Gastroesophageal sphincter (tissue), 4 donors: ENCODE measurements at regions not wholly inside any gene's neighbourhood (a gene's known extent, or its start where the extent isn't known, plus 50 kb on each side); places are given as distances from the start of the nearest gene placed in this dataset.

ENCODE experiments used
- ATAC-seq: fragments of 150-250 bp; one replicate; pipeline ENCODE4 v1.9.1; 2016; ENCODE audit warnings: mild to moderate bottlenecking, moderate library complexity
- H3K27ac ChIP-seq, 4 donors: fragments of 200-600 bp; sonication (generic) in 3 of 4; 1 replicate in 3 of 4; 2 replicates in 1 of 4; pipeline ENCODE4 v1.5.1; 2016 to 2019
- H3K27me3 ChIP-seq: fragments of 200-600 bp; sonication (generic); one replicate; pipeline ENCODE4 v1.5.1; 2019
- H3K36me3 ChIP-seq, 2 donors: fragments of 200-600 bp; sonication (generic); one replicate each; pipeline ENCODE4 v1.5.1; 2019; ENCODE audit warnings: control low read depth in 1 of 2
- H3K4me1 ChIP-seq, 3 donors: fragments of 200-600 bp; sonication (generic); 1 replicate in 2 of 3; 2 replicates in 1 of 3; pipeline ENCODE4 v1.5.1; 2016 to 2019; ENCODE audit warnings: control low read depth in 2 of 3
- H3K4me3 ChIP-seq, 2 donors: fragments of 200-600 bp; sonication (generic); one replicate each; pipeline ENCODE4 v1.5.1; 2019; ENCODE audit warnings: mild to moderate bottlenecking in 1 of 2, moderate library complexity in 1 of 2
- H3K9me3 ChIP-seq, 3 donors: fragments of 200-600 bp; sonication (generic); one replicate each; pipeline ENCODE4 v1.5.1; 2017 to 2019; ENCODE audit warnings: control low read depth in 2 of 3
- CTCF ChIP-seq, 4 experiments: fragments of 200-600 bp in 2 of 4; fragments of 450-650 bp in 2 of 4; sonication (generic) in 1 of 4; IDR thresholded peaks; one replicate each; pipeline ENCODE4 v1.5.1; 2017 to 2019; ENCODE audit warnings: antibody characterized with exemption in 4 of 4, mild to moderate bottlenecking in 2 of 4, moderate library complexity in 2 of 4
- EP300 ChIP-seq: sonication (generic); formaldehyde crosslinking; IDR thresholded peaks from one replicate; pipeline ENCODE4 v1.6.1; 2017; ENCODE audit warnings: antibody characterized with exemption, mild to moderate bottlenecking
- POLR2A ChIP-seq, 2 donors: fragments of 450-650 bp; IDR thresholded peaks; one replicate each; pipeline ENCODE4 v1.6.1; 2017; ENCODE audit warnings: antibody characterized with exemption in 2 of 2, mild to moderate bottlenecking in 2 of 2, moderate library complexity in 1 of 2
- POLR2AphosphoS5 ChIP-seq: sonication (generic); formaldehyde crosslinking; IDR thresholded peaks from one replicate; pipeline ENCODE4 v1.6.1; 2017; ENCODE audit warnings: antibody characterized with exemption
- WGBS, 2 donors: methylation state at CpG; one replicate each; pipeline ENCODE4 v1.1.5; 2018; ENCODE audit warnings: low coverage in 1 of 2; 5-methylcytosine and 5-hydroxymethylcytosine counted together

- 20 to 63% methylated on average over 1 to 5 of the region's 5 CpGs for WGBS, 2 donors
- no peak for TF ChIP-seq CTCF (IDR thresholded peaks at IDR 0.05)
- no peak for TF ChIP-seq POLR2A (IDR thresholded peaks at IDR 0.05)
- TF ChIP-seq EP300, result no peak
- no peak for TF ChIP-seq POLR2AphosphoS5
- ATAC-seq, result no peak
These were observed 367.4 kb upstream of the TBX3 start for GRCh38 chr12:115051378-115051777.

GRCh38 chr12:115049614-115050013 lies 365.6 kb upstream of the TBX3 start:
- no peak overlapping the region for H3K4me3 ChIP-seq
- H3K9me3 ChIP-seq, result peaks cover 0 to 6% (median 0%) of the 10 kb centered on the region in 3 donors
- TF ChIP-seq EP300, result no peak
- TF ChIP-seq POLR2A (IDR thresholded peaks at IDR 0.05), result no peak
- no peak for TF ChIP-seq CTCF (IDR thresholded peaks at IDR 0.05)
- ATAC-seq, result no peak
- H3K36me3 ChIP-seq, result no peaks in the 10 kb centered on the region
- 83% methylated on average over 4 of the region's 4 CpGs; no CpG with 5 or more reads in 1 of the 2 donors for WGBS, 2 donors
- no peaks in the 10 kb centered on the region for H3K27me3 ChIP-seq
- H3K4me1 ChIP-seq, result no peaks in the 10 kb centered on the region
- H3K27ac ChIP-seq, result no peak overlapping the region

More at GRCh38 chr12:115051378-115051777, 367.4 kb upstream of the TBX3 start:
- Histone ChIP-seq H3K36me3 (no peaks in the 10 kb centered on the region), H3K4me3 (no peak overlapping the region), H3K4me1 (no peaks in the 10 kb centered on the region), H3K9me3 (peaks cover 0 to 6% (median 0%) of the 10 kb centered on the region in 3 donors), H3K27ac (no peak overlapping the region), H3K27me3 (no peaks in the 10 kb centered on the region)

GRCh38 chr12:115046805-115047204 lies 362.8 kb upstream of the TBX3 start:
- H3K36me3 ChIP-seq, result no peaks in the 10 kb centered on the region
- H3K27ac ChIP-seq, result no peak overlapping the region
- TF ChIP-seq POLR2AphosphoS5, result no peak
- no peak for TF ChIP-seq CTCF (IDR thresholded peaks at IDR 0.05)
- no peak for TF ChIP-seq EP300
- no peak for TF ChIP-seq POLR2A (IDR thresholded peaks at IDR 0.05)
- no peak overlapping the region for H3K4me3 ChIP-seq
- no peaks in the 10 kb centered on the region for H3K4me1 ChIP-seq
- 89% methylated on average over 1 of the region's 1 CpG; no CpG with 5 or more reads in 1 of the 2 donors for WGBS, 2 donors
- peaks cover 0 to 2% (median 0%) of the 10 kb centered on the region in 3 donors for H3K9me3 ChIP-seq
- H3K27me3 ChIP-seq, result no peaks in the 10 kb centered on the region
- no peak for ATAC-seq

GRCh38 chr12:115044073-115044472 lies 360.1 kb upstream of the TBX3 start:
- peaks cover 0 to 17% (median 0%) of the 10 kb centered on the region in 3 donors for H3K9me3 ChIP-seq
- no peak for TF ChIP-seq EP300
- no peaks in the 10 kb centered on the region for H3K36me3 ChIP-seq
- no peaks in the 10 kb centered on the region for H3K27me3 ChIP-seq
- no peaks in the 10 kb centered on the region for H3K4me1 ChIP-seq
- H3K27ac ChIP-seq, result no peak overlapping the region
- WGBS, 2 donors, result 79 to 86% methylated on average over 3 to 6 of the region's 6 CpGs
- H3K4me3 ChIP-seq, result no peak overlapping the region
- ATAC-seq, result no peak

GRCh38 chr12:115043079-115043478 lies 359.1 kb upstream of the TBX3 start:
- ATAC-seq, result no peak
- H3K9me3 ChIP-seq, result peaks cover 0 to 17% (median 0%) of the 10 kb centered on the region in 3 donors
- WGBS, 2 donors, result 81 to 83% methylated on average over 2 to 4 of the region's 4 CpGs

More at GRCh38 chr12:115043079-115043478, 359.1 kb upstream of the TBX3 start:
- Histone ChIP-seq H3K36me3 (no peaks in the 10 kb centered on the region), H3K4me1 (no peaks in the 10 kb centered on the region), H3K27ac (no peak overlapping the region), H3K4me3 (no peak overlapping the region), H3K27me3 (no peaks in the 10 kb centered on the region)
- TF ChIP-seq CTCF (IDR thresholded peaks at IDR 0.05) (no peak), EP300 (no peak), POLR2A (IDR thresholded peaks at IDR 0.05) (no peak), POLR2AphosphoS5 (no peak)
